ENCODE measurements at regions not wholly inside any gene's neighbourhood (a gene's known extent, or its start where the extent isn't known, plus 50 kb on each side); places are given as distances from the start of the nearest gene placed in this dataset.

- TF ChIP-seq CTCF (IDR thresholded peaks at IDR 0.05) (no peak), EZH2 (IDR thresholded peaks at IDR 0.05) (no peak)
Measured at GRCh38 chr13:78468621-78469020, 134.7 kb downstream of the POU4F1 start.

Measured in neural progenitor cell (in vitro differentiated cells).